ENCODE measurements at regions not wholly inside any gene's neighbourhood (a gene's known extent, or its start where the extent isn't known, plus 50 kb on each side); places are given as distances from the start of the nearest gene placed in this dataset.

GRCh38 chr18:45352874-45353273, 262.4 kb upstream of the SLC14A2 start:
- DNase-seq (ENCODE audit: low read depth) = no peak
- no peak for TF ChIP-seq CTCF (conservative IDR thresholded peaks at IDR 0.05; ENCODE audit: low read depth, low read length)

GRCh38 chr18:45353530-45353929, 261.7 kb upstream of the SLC14A2 start:
- TF ChIP-seq CTCF (conservative IDR thresholded peaks at IDR 0.05; ENCODE audit: low read depth, low read length) = no peak
- no peak overlapping the region for H3K4me3 ChIP-seq (ENCODE audit: low read length)
- DNase-seq (ENCODE audit: low read depth) = no peak

More at GRCh38 chr18:45352874-45353273, 262.4 kb upstream of the SLC14A2 start:
- H3K4me3 ChIP-seq (ENCODE audit: low read length) = no peak overlapping the region

GRCh38 chr18:45355944-45356520, 259.2 kb upstream of the SLC14A2 start:
- no peak overlapping the region for H3K4me3 ChIP-seq (ENCODE audit: low read length)
- DNase-seq (ENCODE audit: low read depth) = no peak

GRCh38 chr18:45357686-45358470, 257.4 kb upstream of the SLC14A2 start:
- no peak for DNase-seq (ENCODE audit: low read depth)
- no peak for TF ChIP-seq CTCF (conservative IDR thresholded peaks at IDR 0.05; ENCODE audit: low read depth, low read length)
- no peak overlapping the region for H3K4me3 ChIP-seq (ENCODE audit: low read length)

More at GRCh38 chr18:45355944-45356520, 259.2 kb upstream of the SLC14A2 start:
- peak; percentile 25 for TF ChIP-seq CTCF (conservative IDR thresholded peaks at IDR 0.05; ENCODE audit: low read depth, low read length)

GRCh38 chr18:45359275-45360009, 255.8 kb upstream of the SLC14A2 start:
- H3K4me3 ChIP-seq (ENCODE audit: low read length) = no peak overlapping the region
- TF ChIP-seq CTCF (conservative IDR thresholded peaks at IDR 0.05; ENCODE audit: low read depth, low read length) = no peak
- DNase-seq (ENCODE audit: low read depth) = no peak

GRCh38 chr18:45361125-45361851, 254.0 kb upstream of the SLC14A2 start:
- no peak overlapping the region for H3K4me3 ChIP-seq (ENCODE audit: low read length)
- no peak for DNase-seq (ENCODE audit: low read depth)
- no peak for TF ChIP-seq CTCF (conservative IDR thresholded peaks at IDR 0.05; ENCODE audit: low read depth, low read length)
